GM23338 (cell line): ENCODE measurements at regions not wholly inside any gene's neighbourhood (a gene's known extent, or its start where the extent isn't known, plus 50 kb on each side); places are given as distances from the start of the nearest gene placed in this dataset.

ENCODE experiments used
- ATAC-seq: fragments of 200-7000 bp; cut with Tn5 transposase; 3 replicates; pipeline ENCODE4 v1.9.1; 2020
- DNase-seq: peaks from one replicate; pipeline ENCODE4 v3.0.0-alpha.2; 2015; ENCODE audit warnings: low spot score
- H2AFZ ChIP-seq: fragments of 200-600 bp; sonication (generic); 2 replicates; pipeline ENCODE4 v1.8.0; 2016; ENCODE audit warnings: antibody characterized with exemption, mild to moderate bottlenecking, moderate library complexity
- H3F3A ChIP-seq: fragments of 200-600 bp; sonication (generic); replicated peaks from 2 replicates; pipeline ENCODE4 v1.8.0; 2017; ENCODE audit warnings: antibody characterized with exemption, mixed run types, low read depth
- H3K27ac ChIP-seq: fragments of 200-600 bp; sonication (generic); 2 replicates; pipeline ENCODE4 v1.6.1; 2016; ENCODE audit warnings: low read depth
- H3K27me3 ChIP-seq: fragments of 200-600 bp; sonication (generic); 2 replicates; pipeline ENCODE4 v1.8.0; 2016; ENCODE audit warnings: mild to moderate bottlenecking, mixed run types, moderate library complexity; ENCODE audit not compliant: insufficient read depth
- H3K36me3 ChIP-seq: fragments of 200-600 bp; sonication (generic); 2 replicates; pipeline ENCODE4 v1.8.0; 2016; ENCODE audit warnings: mild to moderate bottlenecking; ENCODE audit not compliant: insufficient read depth
- H3K4me1 ChIP-seq: fragments of 200-600 bp; sonication (generic); 2 replicates; pipeline ENCODE4 v1.8.0; 2016; ENCODE audit warnings: mild to moderate bottlenecking, moderate library complexity; ENCODE audit not compliant: insufficient read depth
- H3K4me2 ChIP-seq: fragments of 200-600 bp; sonication (generic); 2 replicates; pipeline ENCODE4 v1.7.1; 2017; ENCODE audit warnings: mixed run types
- H3K4me3 ChIP-seq: fragments of 200-600 bp; sonication (generic); 2 replicates; pipeline ENCODE4 v1.6.1; 2016; ENCODE audit warnings: mixed run types
- H3K79me2 ChIP-seq: fragments of 200-600 bp; sonication (generic); replicated peaks from 2 replicates; pipeline ENCODE4 v1.8.0; 2017; ENCODE audit warnings: mild to moderate bottlenecking; ENCODE audit not compliant: insufficient read depth
- H3K9me2 ChIP-seq: fragments of 200-600 bp; sonication (generic); 2 replicates; pipeline ENCODE4 v1.8.0; 2017; ENCODE audit not compliant: insufficient read depth
- H4K20me1 ChIP-seq: fragments of 200-600 bp; sonication (generic); replicated peaks from 2 replicates; pipeline ENCODE4 v1.8.0; 2017; ENCODE audit warnings: mild to moderate bottlenecking; ENCODE audit not compliant: insufficient read depth
- H3K27ac Mint-ChIP-seq: 2 replicates; pipeline ENCODE4 v1.8.0; 2020; ENCODE audit warnings: inconsistent platforms, mild to moderate bottlenecking, moderate library complexity, mixed read lengths
- H3K27me3 Mint-ChIP-seq: 3 replicates; pipeline ENCODE4 v1.8.0; 2022; ENCODE audit warnings: low read depth, mild to moderate bottlenecking, moderate library complexity, mixed read lengths, inconsistent platforms; ENCODE audit not compliant: insufficient read depth, poor library complexity
- H3K36me3 Mint-ChIP-seq: 3 replicates; pipeline ENCODE4 v1.8.0; 2021; ENCODE audit warnings: low read depth, mild to moderate bottlenecking, inconsistent platforms, moderate library complexity, mixed read lengths
- H3K4me1 Mint-ChIP-seq: 3 replicates; pipeline ENCODE4 v1.8.0; 2020; ENCODE audit warnings: mild to moderate bottlenecking, inconsistent platforms, mixed read lengths
- H3K4me3 Mint-ChIP-seq: 3 replicates; pipeline ENCODE4 v1.8.0; 2021; ENCODE audit warnings: moderate library complexity, mild to moderate bottlenecking, inconsistent platforms, mixed read lengths
- H3K9me3 Mint-ChIP-seq: 3 replicates; pipeline ENCODE4 v1.8.0; 2020; ENCODE audit warnings: moderate library complexity, mild to moderate bottlenecking, inconsistent platforms, mixed read lengths
- CREB1 ChIP-seq: fragments of 250-450 bp; sonication (Bioruptor Pico); IDR thresholded peaks from 2 replicates; pipeline ENCODE4 v1.5.0; 2020; ENCODE audit warnings: low read depth, mild to moderate bottlenecking, moderate library complexity
- CTCF ChIP-seq, 2 experiments: fragments of 200-600 bp in 1 of 2; sonication (generic) in 1 of 2; conservative IDR thresholded peaks; 2 replicates each; pipeline versions ENCODE4 v1.5.1 to v1.6.1; 2016 to 2017; ENCODE audit warnings: antibody characterized with exemption in 2 of 2, low read depth in 2 of 2, mild to moderate bottlenecking in 2 of 2, moderate library complexity in 1 of 2
- EZH2 ChIP-seq: fragments of 200-600 bp; sonication (generic); IDR thresholded peaks from one replicate; pipeline ENCODE4 v1.8.0; 2017; ENCODE audit warnings: antibody characterized with exemption, mild to moderate bottlenecking, low read depth; ENCODE audit not compliant: unreplicated experiment
- EZH2phosphoT487 ChIP-seq: fragments of 200-600 bp; sonication (generic); IDR thresholded peaks from one replicate; pipeline ENCODE4 v1.8.1; 2018; ENCODE audit warnings: antibody characterized with exemption; ENCODE audit not compliant: unreplicated experiment
- JUNB ChIP-seq: IDR thresholded peaks from one replicate; pipeline ENCODE4 v1.6.1; 2016; ENCODE audit warnings: antibody characterized with exemption; ENCODE audit not compliant: unreplicated experiment
- NANOG ChIP-seq: IDR thresholded peaks from 2 replicates; pipeline ENCODE4 v1.6.1; 2016; ENCODE audit warnings: antibody characterized with exemption, borderline replicate concordance
- POLR2AphosphoS5 ChIP-seq: IDR thresholded peaks from 2 replicates; pipeline ENCODE4 v1.6.1; 2016; ENCODE audit warnings: antibody characterized with exemption, low read depth
- REST ChIP-seq: IDR thresholded peaks from one replicate; pipeline ENCODE4 v1.6.1; 2018; ENCODE audit warnings: antibody characterized with exemption; ENCODE audit not compliant: unreplicated experiment
- STAT1 ChIP-seq: IDR thresholded peaks from one replicate; pipeline ENCODE4 v1.6.1; 2016; ENCODE audit warnings: antibody characterized with exemption; ENCODE audit not compliant: unreplicated experiment
- ZNF114 ChIP-seq: fragments of 250-450 bp; sonication (Bioruptor Pico); IDR thresholded peaks from 2 replicates; pipeline ENCODE4 v1.5.0; 2020; ENCODE audit warnings: mild to moderate bottlenecking, moderate library complexity
- ZNF331 ChIP-seq: fragments of 250-450 bp; sonication (Bioruptor Pico); IDR thresholded peaks from 2 replicates; pipeline ENCODE4 v1.5.0; 2020; ENCODE audit warnings: low read depth, mild to moderate bottlenecking, moderate library complexity
- TF ChIP-seq, protein P1 (sequence below): fragments of 250-450 bp; sonication (Bioruptor Pico); IDR thresholded peaks from 2 replicates; pipeline ENCODE4 v1.5.0; 2020; ENCODE audit warnings: mild to moderate bottlenecking, moderate library complexity
- TF ChIP-seq, protein P2 (sequence below): IDR thresholded peaks from 2 replicates; pipeline ENCODE4 v1.6.1; 2016; ENCODE audit warnings: antibody characterized with exemption

- Mint-ChIP-seq H3K27me3 (no peaks in the 10 kb centered on the region), H3K4me1 (peaks cover 4% of the 10 kb centered on the region), H3K4me3 (no peak overlapping the region), H3K27ac (no peak overlapping the region), H3K36me3 (no peaks in the 10 kb centered on the region), H3K9me3 (0 out of 3 replicates have a peak, but pooled peaks cover 3% of the 10 kb centered on the region)
- no peaks in the 10 kb centered on the region for H3K36me3 ChIP-seq
- H3F3A ChIP-seq: no peaks in the 10 kb centered on the region
- H3K27me3 ChIP-seq: no peaks in the 10 kb centered on the region
- no peaks in the 10 kb centered on the region for H4K20me1 ChIP-seq
- no peak overlapping the region for H2AFZ ChIP-seq
- peaks cover 6% of the 10 kb centered on the region; the same call in 1 of the 2 replicates for H3K4me1 ChIP-seq
- TF ChIP-seq ZNF331 (no peak), REST (no peak), CREB1 (CRISPR knock-in tag) (no peak), ZNF114 (CRISPR knock-in tag) (no peak), POLR2AphosphoS5 (no peak), STAT1 (no peak), JUNB (no peak), CTCF (conservative IDR thresholded peaks at IDR 0.05; ENCODE audit: low read depth in 2 of 2) (no peak), EZH2 (no peak), NANOG (no peak), EZH2phosphoT487 (no peak)
- TF ChIP-seq, protein P1, sequence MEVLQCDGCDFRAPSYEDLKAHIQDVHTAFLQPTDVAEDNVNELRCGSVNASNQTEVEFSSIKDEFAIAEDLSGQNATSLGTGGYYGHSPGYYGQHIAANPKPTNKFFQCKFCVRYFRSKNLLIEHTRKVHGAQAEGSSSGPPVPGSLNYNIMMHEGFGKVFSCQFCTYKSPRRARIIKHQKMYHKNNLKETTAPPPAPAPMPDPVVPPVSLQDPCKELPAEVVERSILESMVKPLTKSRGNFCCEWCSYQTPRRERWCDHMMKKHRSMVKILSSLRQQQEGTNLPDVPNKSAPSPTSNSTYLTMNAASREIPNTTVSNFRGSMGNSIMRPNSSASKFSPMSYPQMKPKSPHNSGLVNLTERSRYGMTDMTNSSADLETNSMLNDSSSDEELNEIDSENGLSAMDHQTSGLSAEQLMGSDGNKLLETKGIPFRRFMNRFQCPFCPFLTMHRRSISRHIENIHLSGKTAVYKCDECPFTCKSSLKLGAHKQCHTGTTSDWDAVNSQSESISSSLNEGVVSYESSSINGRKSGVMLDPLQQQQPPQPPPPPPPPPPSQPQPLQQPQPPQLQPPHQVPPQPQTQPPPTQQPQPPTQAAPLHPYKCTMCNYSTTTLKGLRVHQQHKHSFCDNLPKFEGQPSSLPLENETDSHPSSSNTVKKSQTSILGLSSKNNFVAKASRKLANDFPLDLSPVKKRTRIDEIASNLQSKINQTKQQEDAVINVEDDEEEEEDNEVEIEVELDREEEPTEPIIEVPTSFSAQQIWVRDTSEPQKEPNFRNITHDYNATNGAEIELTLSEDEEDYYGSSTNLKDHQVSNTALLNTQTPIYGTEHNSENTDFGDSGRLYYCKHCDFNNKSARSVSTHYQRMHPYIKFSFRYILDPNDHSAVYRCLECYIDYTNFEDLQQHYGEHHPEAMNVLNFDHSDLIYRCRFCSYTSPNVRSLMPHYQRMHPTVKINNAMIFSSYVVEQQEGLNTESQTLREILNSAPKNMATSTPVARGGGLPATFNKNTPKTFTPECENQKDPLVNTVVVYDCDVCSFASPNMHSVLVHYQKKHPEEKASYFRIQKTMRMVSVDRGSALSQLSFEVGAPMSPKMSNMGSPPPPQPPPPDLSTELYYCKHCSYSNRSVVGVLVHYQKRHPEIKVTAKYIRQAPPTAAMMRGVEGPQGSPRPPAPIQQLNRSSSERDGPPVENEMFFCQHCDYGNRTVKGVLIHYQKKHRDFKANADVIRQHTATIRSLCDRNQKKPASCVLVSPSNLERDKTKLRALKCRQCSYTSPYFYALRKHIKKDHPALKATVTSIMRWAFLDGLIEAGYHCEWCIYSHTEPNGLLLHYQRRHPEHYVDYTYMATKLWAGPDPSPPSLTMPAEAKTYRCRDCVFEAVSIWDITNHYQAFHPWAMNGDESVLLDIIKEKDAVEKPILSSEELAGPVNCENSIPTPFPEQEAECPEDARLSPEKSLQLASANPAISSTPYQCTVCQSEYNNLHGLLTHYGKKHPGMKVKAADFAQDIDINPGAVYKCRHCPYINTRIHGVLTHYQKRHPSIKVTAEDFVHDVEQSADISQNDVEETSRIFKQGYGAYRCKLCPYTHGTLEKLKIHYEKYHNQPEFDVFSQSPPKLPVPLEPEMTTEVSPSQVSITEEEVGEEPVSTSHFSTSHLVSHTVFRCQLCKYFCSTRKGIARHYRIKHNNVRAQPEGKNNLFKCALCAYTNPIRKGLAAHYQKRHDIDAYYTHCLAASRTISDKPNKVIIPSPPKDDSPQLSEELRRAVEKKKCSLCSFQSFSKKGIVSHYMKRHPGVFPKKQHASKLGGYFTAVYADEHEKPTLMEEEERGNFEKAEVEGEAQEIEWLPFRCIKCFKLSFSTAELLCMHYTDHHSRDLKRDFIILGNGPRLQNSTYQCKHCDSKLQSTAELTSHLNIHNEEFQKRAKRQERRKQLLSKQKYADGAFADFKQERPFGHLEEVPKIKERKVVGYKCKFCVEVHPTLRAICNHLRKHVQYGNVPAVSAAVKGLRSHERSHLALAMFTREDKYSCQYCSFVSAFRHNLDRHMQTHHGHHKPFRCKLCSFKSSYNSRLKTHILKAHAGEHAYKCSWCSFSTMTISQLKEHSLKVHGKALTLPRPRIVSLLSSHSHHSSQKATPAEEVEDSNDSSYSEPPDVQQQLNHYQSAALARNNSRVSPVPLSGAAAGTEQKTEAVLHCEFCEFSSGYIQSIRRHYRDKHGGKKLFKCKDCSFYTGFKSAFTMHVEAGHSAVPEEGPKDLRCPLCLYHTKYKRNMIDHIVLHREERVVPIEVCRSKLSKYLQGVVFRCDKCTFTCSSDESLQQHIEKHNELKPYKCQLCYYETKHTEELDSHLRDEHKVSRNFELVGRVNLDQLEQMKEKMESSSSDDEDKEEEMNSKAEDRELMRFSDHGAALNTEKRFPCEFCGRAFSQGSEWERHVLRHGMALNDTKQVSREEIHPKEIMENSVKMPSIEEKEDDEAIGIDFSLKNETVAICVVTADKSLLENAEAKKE: no peak
- TF ChIP-seq, protein P2, sequence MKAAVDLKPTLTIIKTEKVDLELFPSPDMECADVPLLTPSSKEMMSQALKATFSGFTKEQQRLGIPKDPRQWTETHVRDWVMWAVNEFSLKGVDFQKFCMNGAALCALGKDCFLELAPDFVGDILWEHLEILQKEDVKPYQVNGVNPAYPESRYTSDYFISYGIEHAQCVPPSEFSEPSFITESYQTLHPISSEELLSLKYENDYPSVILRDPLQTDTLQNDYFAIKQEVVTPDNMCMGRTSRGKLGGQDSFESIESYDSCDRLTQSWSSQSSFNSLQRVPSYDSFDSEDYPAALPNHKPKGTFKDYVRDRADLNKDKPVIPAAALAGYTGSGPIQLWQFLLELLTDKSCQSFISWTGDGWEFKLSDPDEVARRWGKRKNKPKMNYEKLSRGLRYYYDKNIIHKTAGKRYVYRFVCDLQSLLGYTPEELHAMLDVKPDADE: no peak
- H3K79me2 ChIP-seq: no peaks in the 10 kb centered on the region
- peaks cover 4% of the 10 kb centered on the region; the same call in 1 of the 2 replicates for H3K9me2 ChIP-seq
- DNase-seq: no peak
- H3K27ac ChIP-seq: no peak overlapping the region
- no peak overlapping the region for H3K4me3 ChIP-seq
- ATAC-seq: no peak
- H3K4me2 ChIP-seq: no peak overlapping the region
These were observed 91.5 kb downstream of the FAS start for GRCh38 chr10:89082086-89082485.
